Uterus (tissue), 3 donors: ENCODE measurements at regions not wholly inside any gene's neighbourhood (a gene's known extent, or its start where the extent isn't known, plus 50 kb on each side); places are given as distances from the start of the nearest gene placed in this dataset.

Experiments used
- DNase-seq, 2 donors: peaks; one replicate each; pipeline ENCODE4 v3.0.0-alpha.2; 2019 to 2020
- H3K27ac ChIP-seq, 2 donors: fragments of 200-600 bp; sonication (generic); 1 replicate in 1 of 2; 2 replicates in 1 of 2; pipeline ENCODE4 v1.5.1; 2016 to 2018
- H3K27me3 ChIP-seq, 2 donors: fragments of 200-600 bp; sonication (generic); one replicate each; pipeline ENCODE4 v1.5.1; 2018 to 2019; ENCODE audit warnings: control low read depth in 1 of 2
- H3K36me3 ChIP-seq, 2 donors: fragments of 200-600 bp; sonication (generic); one replicate each; pipeline ENCODE4 v1.5.1; 2019; ENCODE audit warnings: control low read depth in 1 of 2
- H3K4me1 ChIP-seq, 2 donors: fragments of 200-600 bp; sonication (generic); one replicate each; pipeline ENCODE4 v1.5.1; 2018 to 2019; ENCODE audit warnings: control low read depth in 1 of 2
- H3K4me3 ChIP-seq, 2 donors: fragments of 200-600 bp; sonication (generic); 1 replicate in 1 of 2; 2 replicates in 1 of 2; pipeline ENCODE4 v1.5.1; 2018 to 2019; ENCODE audit warnings: mild to moderate bottlenecking in 1 of 2
- H3K9me3 ChIP-seq, 2 donors: fragments of 200-600 bp; sonication (generic); one replicate each; pipeline ENCODE4 v1.5.1; 2019; ENCODE audit warnings: control low read depth in 1 of 2
- CTCF ChIP-seq, 4 experiments: fragments of 200-600 bp in 2 of 4; fragments of 450-650 bp in 2 of 4; sonication (generic) in 2 of 4; IDR thresholded peaks; one replicate each; pipeline ENCODE4 v1.5.1; 2016 to 2019; ENCODE audit warnings: antibody characterized with exemption in 4 of 4, mild to moderate bottlenecking in 2 of 4, moderate library complexity in 1 of 4
- POLR2A ChIP-seq, 2 donors: fragments of 450-650 bp; IDR thresholded peaks; one replicate each; pipeline ENCODE4 v1.6.1; 2016; ENCODE audit warnings: antibody characterized with exemption in 2 of 2, mild to moderate bottlenecking in 1 of 2, moderate library complexity in 1 of 2
- intact Hi-C: fragments of 100-400 bp; cut with DNase I; formaldehyde crosslinking; loops from one replicate; pipeline ENCODE4 v1.15.1; 2023; ENCODE audit warnings: low total_unique reads
- donor health status: DM: yes; HTN: yes; CAD: no.

GRCh38 chr16:73301984-73302383, 254.1 kb upstream of the ZFHX3 start:
- Histone ChIP-seq H3K27me3 (no peaks in the 10 kb centered on the region), H3K27ac (no peak overlapping the region), H3K36me3 (no peaks in the 10 kb centered on the region), H3K9me3 (no peaks in the 10 kb centered on the region), H3K4me3 (no peak overlapping the region), H3K4me1 (no peaks in the 10 kb centered on the region)
- TF ChIP-seq POLR2A (IDR thresholded peaks at IDR 0.05), result no peak
- no peak for TF ChIP-seq CTCF (IDR thresholded peaks at IDR 0.05)
- intact Hi-C loops, result no loop called here
- DNase-seq, result no peak

GRCh38 chr16:73299346-73299745, 251.4 kb upstream of the ZFHX3 start:
- H3K4me3 ChIP-seq, result no peak overlapping the region
- no peaks in the 10 kb centered on the region for H3K9me3 ChIP-seq
- intact Hi-C loops, result no loop called here
- H3K27ac ChIP-seq, result no peak overlapping the region
- DNase-seq, result no peak
- no peaks in the 10 kb centered on the region for H3K4me1 ChIP-seq
- no peaks in the 10 kb centered on the region for H3K27me3 ChIP-seq
- no peaks in the 10 kb centered on the region for H3K36me3 ChIP-seq
- TF ChIP-seq POLR2A (IDR thresholded peaks at IDR 0.05) (no peak), CTCF (IDR thresholded peaks at IDR 0.05) (no peak)

- H3K27me3 ChIP-seq, result no peaks in the 10 kb centered on the region
- no peaks in the 10 kb centered on the region for H3K4me1 ChIP-seq
- DNase-seq, result no peak
- no peaks in the 10 kb centered on the region for H3K9me3 ChIP-seq
- no peak overlapping the region for H3K4me3 ChIP-seq
- intact Hi-C loops, result no loop called here
- no peak for TF ChIP-seq CTCF (IDR thresholded peaks at IDR 0.05)
- TF ChIP-seq POLR2A (IDR thresholded peaks at IDR 0.05), result no peak
- no peak overlapping the region for H3K27ac ChIP-seq
- no peaks in the 10 kb centered on the region for H3K36me3 ChIP-seq
Observed at GRCh38 chr16:73298562-73298961, 250.6 kb upstream of the ZFHX3 start.

- Histone ChIP-seq H3K4me3 (no peak overlapping the region), H3K4me1 (no peaks in the 10 kb centered on the region), H3K27me3 (no peaks in the 10 kb centered on the region), H3K9me3 (no peaks in the 10 kb centered on the region), H3K27ac (no peak overlapping the region), H3K36me3 (no peaks in the 10 kb centered on the region)
- TF ChIP-seq POLR2A (IDR thresholded peaks at IDR 0.05) (no peak), CTCF (IDR thresholded peaks at IDR 0.05) (no peak)
- DNase-seq, result no peak
- intact Hi-C loops, result no loop called here
Observed at GRCh38 chr16:73290258-73290657, 242.3 kb upstream of the ZFHX3 start.

- Histone ChIP-seq H3K36me3 (no peaks in the 10 kb centered on the region), H3K4me1 (no peaks in the 10 kb centered on the region), H3K27me3 (no peaks in the 10 kb centered on the region), H3K9me3 (no peaks in the 10 kb centered on the region), H3K27ac (no peak overlapping the region), H3K4me3 (no peak overlapping the region)
- no peak for DNase-seq
- TF ChIP-seq POLR2A (IDR thresholded peaks at IDR 0.05), result no peak
- TF ChIP-seq CTCF (IDR thresholded peaks at IDR 0.05), result no peak
- intact Hi-C loops, result no loop called here
Observed at GRCh38 chr16:73289232-73289631, 241.3 kb upstream of the ZFHX3 start.
